ENCODE measurements at regions not wholly inside any gene's neighbourhood (a gene's known extent, or its start where the extent isn't known, plus 50 kb on each side); places are given as distances from the start of the nearest gene placed in this dataset.

- TF ChIP-seq CTCF (optimal IDR thresholded peaks at IDR 0.05 in 1 of 3, IDR thresholded peaks at IDR 0.05 in 1 of 3, conservative IDR thresholded peaks at IDR 0.05 in 1 of 3; ENCODE audit: extremely low read depth in 1 of 3, insufficient read depth in 2 of 3, low read length in 3 of 3) (no peak), EZH2 (IDR thresholded peaks at IDR 0.05; ENCODE audit: low read length) (no peak)
These were observed 466.6 kb downstream of the GALR1 start for GRCh38 chr18:77716282-77716681.

Data from keratinocyte (primary cell).